Neural progenitor cell (in vitro differentiated cells): ENCODE measurements at regions not wholly inside any gene's neighbourhood (a gene's known extent, or its start where the extent isn't known, plus 50 kb on each side); places are given as distances from the start of the nearest gene placed in this dataset.

ENCODE experiments used
- DNase-seq: peaks from one replicate; pipeline ENCODE4 v3.0.0-alpha.2; 2016; ENCODE audit warnings: low spot score
- H2AFZ ChIP-seq: fragments of 200-600 bp; sonication (generic); replicated peaks from 2 replicates; pipeline ENCODE4 v1.6.1; 2016; ENCODE audit warnings: antibody characterized with exemption
- H3F3A ChIP-seq: fragments of 200-600 bp; sonication (generic); 2 replicates; pipeline ENCODE4 v1.6.1; 2016; ENCODE audit warnings: antibody characterized with exemption, low read depth
- H3K27ac ChIP-seq: fragments of 200-600 bp; sonication (generic); 2 replicates; pipeline ENCODE4 v1.5.1; 2016; ENCODE audit warnings: mild to moderate bottlenecking
- H3K27me3 ChIP-seq: fragments of 200-600 bp; sonication (generic); 2 replicates; pipeline ENCODE4 v1.6.1; 2016; ENCODE audit warnings: mild to moderate bottlenecking, moderate library complexity
- H3K36me3 ChIP-seq: fragments of 200-600 bp; sonication (generic); 2 replicates; pipeline ENCODE4 v1.5.1; 2016
- H3K4me1 ChIP-seq: fragments of 200-600 bp; sonication (generic); 2 replicates; pipeline ENCODE4 v1.6.1; 2016; ENCODE audit warnings: mixed run types
- H3K4me2 ChIP-seq: fragments of 200-600 bp; sonication (generic); 2 replicates; pipeline ENCODE4 v1.6.1; 2016
- H3K4me3 ChIP-seq: fragments of 200-600 bp; sonication (generic); 2 replicates; pipeline ENCODE4 v1.5.1; 2016
- H3K79me2 ChIP-seq: fragments of 200-600 bp; sonication (generic); 2 replicates; pipeline ENCODE4 v1.6.1; 2016; ENCODE audit warnings: low read depth
- H3K9ac ChIP-seq: fragments of 200-600 bp; sonication (generic); 2 replicates; pipeline ENCODE4 v1.6.1; 2016
- H3K9me3 ChIP-seq: fragments of 200-600 bp; sonication (generic); 2 replicates; pipeline ENCODE4 v1.5.1; 2016; ENCODE audit warnings: low read depth
- H4K20me1 ChIP-seq: fragments of 200-600 bp; sonication (generic); 2 replicates; pipeline ENCODE4 v1.6.1; 2016; ENCODE audit warnings: low read depth
- H3K27ac Mint-ChIP-seq: 3 replicates; pipeline ENCODE4 v1.8.0; 2021; ENCODE audit warnings: mixed read lengths
- H3K27me3 Mint-ChIP-seq: 2 replicates; pipeline ENCODE4 v1.8.0; 2022; ENCODE audit warnings: low read depth, mild to moderate bottlenecking, inconsistent platforms, moderate library complexity, mixed read lengths; ENCODE audit not compliant: insufficient read depth
- H3K36me3 Mint-ChIP-seq: 3 replicates; pipeline ENCODE4 v1.8.0; 2021; ENCODE audit warnings: mixed read lengths
- H3K4me1 Mint-ChIP-seq: 3 replicates; pipeline ENCODE4 v1.8.0; 2021; ENCODE audit warnings: mixed read lengths
- H3K4me3 Mint-ChIP-seq: 3 replicates; pipeline ENCODE4 v1.8.0; 2021; ENCODE audit warnings: mild to moderate bottlenecking, moderate library complexity, mixed read lengths
- H3K9me3 Mint-ChIP-seq: 3 replicates; pipeline ENCODE4 v1.8.0; 2020; ENCODE audit warnings: mixed read lengths
- CTCF ChIP-seq: fragments of 200-600 bp; sonication (generic); IDR thresholded peaks from 2 replicates; pipeline ENCODE4 v1.5.1; 2017; ENCODE audit warnings: antibody characterized with exemption, mild to moderate bottlenecking
- EZH2 ChIP-seq: fragments of 200-600 bp; sonication (generic); IDR thresholded peaks from 2 replicates; pipeline ENCODE4 v1.6.1; 2017; ENCODE audit warnings: antibody characterized with exemption, mild to moderate bottlenecking, moderate library complexity
- EZH2phosphoT487 ChIP-seq: fragments of 200-600 bp; sonication (generic); IDR thresholded peaks from 2 replicates; pipeline ENCODE4 v1.6.1; 2017; ENCODE audit warnings: antibody characterized with exemption

DNA sequence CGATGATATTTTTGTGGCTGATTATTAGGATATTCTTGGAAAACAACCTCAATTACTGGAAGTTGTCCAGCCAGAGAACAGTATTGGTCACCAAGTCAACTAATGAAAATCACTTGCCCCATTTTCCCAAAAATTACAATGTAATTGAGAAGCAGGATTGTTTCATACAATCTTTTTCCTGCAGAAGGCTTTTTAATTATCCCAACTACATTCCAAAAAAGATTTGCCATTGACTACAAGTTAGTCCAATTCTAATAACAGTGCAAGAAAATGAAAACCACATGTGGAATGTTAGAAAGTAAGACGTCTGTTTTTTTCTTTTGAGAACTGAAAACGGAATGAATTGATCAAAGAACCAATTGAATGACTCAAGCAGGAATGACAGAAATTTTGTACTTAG is 1195.8 kb downstream of the SORCS1 start:
- Histone ChIP-seq H3K9me3 (no peaks in the 10 kb centered on the region), H3K27ac (no peak overlapping the region)
- H3K4me1 Mint-ChIP-seq, result peaks cover 22% of the 10 kb centered on the region

DNA sequence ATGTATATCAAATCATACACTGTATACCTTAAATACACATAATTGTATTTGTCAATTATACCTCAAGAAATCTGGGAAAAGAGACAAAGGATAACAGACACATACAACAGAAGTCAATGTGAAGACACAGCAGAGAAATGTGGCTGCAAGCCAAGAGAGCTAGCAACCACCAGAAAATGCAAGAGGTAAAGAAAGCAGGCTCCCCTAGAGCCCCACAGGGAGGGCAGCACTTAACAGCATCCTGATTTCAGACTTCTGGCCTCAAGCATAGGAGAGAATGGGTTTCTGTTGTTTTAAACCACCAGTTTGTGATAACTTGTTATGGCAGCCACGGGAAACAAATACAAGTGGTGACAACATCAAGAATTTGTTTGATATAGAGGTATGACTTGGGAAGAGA is 1197.2 kb downstream of the SORCS1 start:
- Mint-ChIP-seq H3K4me1 (peaks cover 18% of the 10 kb centered on the region), H3K4me3 (no peak overlapping the region), H3K9me3 (no peaks in the 10 kb centered on the region), H3K27ac (no peak overlapping the region), H3K36me3 (no peaks in the 10 kb centered on the region), H3K27me3 (no peaks in the 10 kb centered on the region)
- H4K20me1 ChIP-seq, result no peaks in the 10 kb centered on the region
- H3K27me3 ChIP-seq, result no peaks in the 10 kb centered on the region
- DNase-seq, result no peak
- H3K9ac ChIP-seq, result no peak overlapping the region
- H3K4me3 ChIP-seq, result no peak overlapping the region
- no peaks in the 10 kb centered on the region for H3F3A ChIP-seq
- peaks cover 8% of the 10 kb centered on the region for H3K4me1 ChIP-seq
- H3K9me3 ChIP-seq, result no peaks in the 10 kb centered on the region
- H3K79me2 ChIP-seq, result no peaks in the 10 kb centered on the region
- H3K27ac ChIP-seq, result no peak overlapping the region
- H3K4me2 ChIP-seq, result no peak overlapping the region
- no peaks in the 10 kb centered on the region for H3K36me3 ChIP-seq
- H2AFZ ChIP-seq, result no peak overlapping the region
- TF ChIP-seq CTCF, result no peak
- TF ChIP-seq EZH2phosphoT487, result no peak
- no peak for TF ChIP-seq EZH2

More for the DNA sequence above, 1195.8 kb downstream of the SORCS1 start:
- Mint-ChIP-seq H3K36me3 (no peaks in the 10 kb centered on the region), H3K27me3 (no peaks in the 10 kb centered on the region), H3K9me3 (no peaks in the 10 kb centered on the region), H3K4me3 (no peak overlapping the region), H3K27ac (no peak overlapping the region)
- DNase-seq, result no peak
- Histone ChIP-seq H3K79me2 (no peaks in the 10 kb centered on the region), H3K9ac (no peak overlapping the region), H4K20me1 (no peaks in the 10 kb centered on the region), H3K36me3 (no peaks in the 10 kb centered on the region), H3K27me3 (no peaks in the 10 kb centered on the region), H2AFZ (no peak overlapping the region), H3K4me2 (no peak overlapping the region), H3F3A (peaks cover 1% of the 10 kb centered on the region), H3K4me3 (no peak overlapping the region), H3K4me1 (peaks cover 15% of the 10 kb centered on the region)
- no peak for TF ChIP-seq EZH2
- no peak for TF ChIP-seq CTCF
- TF ChIP-seq EZH2phosphoT487, result no peak

DNA sequence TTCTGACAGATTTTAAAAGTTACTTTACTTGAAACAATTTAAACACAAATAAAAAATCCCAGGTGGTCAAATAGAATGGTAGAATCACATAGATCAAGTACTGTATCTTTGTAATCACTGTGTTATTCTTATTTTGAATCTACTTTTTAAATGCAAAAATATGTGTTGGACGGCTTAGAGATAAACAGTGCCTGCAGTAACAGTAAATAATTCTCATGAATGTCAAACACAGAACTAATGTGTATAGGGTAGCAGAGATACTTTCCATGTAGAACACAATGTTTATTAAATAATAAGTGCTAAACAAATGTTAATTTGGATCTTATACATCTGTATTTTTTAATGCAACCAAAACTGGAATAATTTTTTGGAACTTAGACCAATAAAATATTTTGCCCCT is 1199.4 kb downstream of the SORCS1 start:
- H3K27ac ChIP-seq, result no peak overlapping the region
- Mint-ChIP-seq H3K4me3 (no peak overlapping the region), H3K4me1 (peaks cover 16% of the 10 kb centered on the region), H3K27me3 (no peaks in the 10 kb centered on the region), H3K9me3 (peaks cover 2% of the 10 kb centered on the region), H3K27ac (no peak overlapping the region), H3K36me3 (no peaks in the 10 kb centered on the region)
- H3K4me3 ChIP-seq, result no peak overlapping the region
- no peaks in the 10 kb centered on the region for H3K27me3 ChIP-seq
- H3F3A ChIP-seq, result no peaks in the 10 kb centered on the region
- H3K4me1 ChIP-seq, result peaks cover 13% of the 10 kb centered on the region
- no peaks in the 10 kb centered on the region for H4K20me1 ChIP-seq
- no peak overlapping the region for H2AFZ ChIP-seq
- no peak overlapping the region for H3K9ac ChIP-seq
- no peaks in the 10 kb centered on the region for H3K79me2 ChIP-seq
- no peak for TF ChIP-seq EZH2phosphoT487
- no peak for TF ChIP-seq CTCF
- TF ChIP-seq EZH2, result no peak
- no peak overlapping the region for H3K4me2 ChIP-seq
- H3K9me3 ChIP-seq, result no peaks in the 10 kb centered on the region
- H3K36me3 ChIP-seq, result no peaks in the 10 kb centered on the region
- no peak for DNase-seq

DNA sequence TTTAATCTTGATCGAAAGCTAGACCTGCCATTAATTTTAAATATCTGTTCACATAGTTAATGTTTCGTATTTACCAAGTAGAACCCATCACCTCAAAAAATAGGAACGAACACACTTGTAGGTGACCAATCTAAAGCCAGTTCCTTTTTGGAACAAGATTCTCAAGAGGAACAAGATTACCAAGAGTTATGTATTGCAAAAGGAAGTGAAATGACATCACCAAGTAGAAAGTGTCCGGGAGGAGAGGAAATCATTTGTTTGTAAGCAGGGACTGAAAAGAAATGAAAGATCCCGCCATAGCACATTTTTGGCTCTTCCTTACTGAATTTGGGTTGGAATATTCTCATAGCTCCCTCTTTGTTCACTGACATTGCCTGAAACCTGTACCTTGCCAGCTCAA is 1200.5 kb downstream of the SORCS1 start:
- H3K9me3 ChIP-seq, result no peaks in the 10 kb centered on the region
- H3K4me1 Mint-ChIP-seq, result peaks cover 6% of the 10 kb centered on the region
- H3F3A ChIP-seq, result no peaks in the 10 kb centered on the region
- H3K4me2 ChIP-seq, result no peak overlapping the region
- H3K4me1 ChIP-seq, result peaks cover 13% of the 10 kb centered on the region
- no peaks in the 10 kb centered on the region for H3K27me3 Mint-ChIP-seq
- no peaks in the 10 kb centered on the region for H3K36me3 Mint-ChIP-seq
- DNase-seq, result no peak
- no peak overlapping the region for H3K4me3 Mint-ChIP-seq
- no peaks in the 10 kb centered on the region for H3K79me2 ChIP-seq
- H4K20me1 ChIP-seq, result no peaks in the 10 kb centered on the region
- no peaks in the 10 kb centered on the region for H3K27me3 ChIP-seq
- H3K9ac ChIP-seq, result no peak overlapping the region
- no peak overlapping the region for H3K27ac Mint-ChIP-seq
- H3K9me3 Mint-ChIP-seq, result peaks cover 6% of the 10 kb centered on the region
- no peak overlapping the region for H3K27ac ChIP-seq
- no peaks in the 10 kb centered on the region for H3K36me3 ChIP-seq
- H3K4me3 ChIP-seq, result no peak overlapping the region
- no peak for TF ChIP-seq EZH2phosphoT487
- TF ChIP-seq EZH2, result no peak
- no peak for TF ChIP-seq CTCF
- no peak overlapping the region for H2AFZ ChIP-seq
